Activated T-cell treated with anti-CD3 and anti-CD28 coated beads for 48 hours (primary cell): ENCODE measurements at regions not wholly inside any gene's neighbourhood (a gene's known extent, or its start where the extent isn't known, plus 50 kb on each side); places are given as distances from the start of the nearest gene placed in this dataset.
"Not testable (repeated sequence)": the region's sequence is repeated elsewhere in the genome, so short reads cannot be mapped to it uniquely, and the experiment has no call there.

Source experiments
- DNase-seq: peaks from one replicate; pipeline ENCODE4 v3.0.0-alpha.2; 2020; ENCODE audit warnings: low read depth

- DNase-seq: no peak
Observed at GRCh38 chr22:42217752-42218280, 52.6 kb downstream of the TCF20 start.

- DNase-seq: no peak
Observed at GRCh38 chr22:42217019-42217751, 53.3 kb downstream of the TCF20 start.

- DNase-seq: no peak
Observed at GRCh38 chr22:42214633-42215415, 55.6 kb downstream of the TCF20 start.

- DNase-seq: no peak
Observed at GRCh38 chr22:42208362-42208761, 62.1 kb downstream of the TCF20 start.

- DNase-seq: no peak
Observed at GRCh38 chr22:42207918-42208317, 62.5 kb downstream of the TCF20 start.

GRCh38 chr22:42203609-42204008, 66.8 kb downstream of the TCF20 start:
- DNase-seq: no peak

GRCh38 chr22:42202669-42203068, 67.8 kb downstream of the TCF20 start:
- DNase-seq: peak; percentile 24

- no peak for DNase-seq
Observed at GRCh38 chr22:42202048-42202447, 68.4 kb downstream of the TCF20 start.

GRCh38 chr22:42199025-42199424, 68.4 kb upstream of the CYP2D6 start:
- DNase-seq: no peak

- DNase-seq: no peak
Observed at GRCh38 chr22:42198226-42198625, 67.6 kb upstream of the CYP2D6 start.

GRCh38 chr22:42196454-42196853, 65.8 kb upstream of the CYP2D6 start:
- no peak for DNase-seq

GRCh38 chr22:42194953-42195352, 64.3 kb upstream of the CYP2D6 start:
- DNase-seq: no peak

- no peak for DNase-seq
Observed at GRCh38 chr22:42194104-42194851, 63.7 kb upstream of the CYP2D6 start.

GRCh38 chr22:42192547-42192946, 61.9 kb upstream of the CYP2D6 start:
- no peak for DNase-seq

GRCh38 chr22:42190274-42190673, 59.7 kb upstream of the CYP2D6 start:
- no peak for DNase-seq

GRCh38 chr22:42189761-42190160, 59.2 kb upstream of the CYP2D6 start:
- DNase-seq: no peak

- DNase-seq: no peak
Observed at GRCh38 chr22:42188808-42189447, 58.3 kb upstream of the CYP2D6 start.

- DNase-seq: no peak
Observed at GRCh38 chr22:42187646-42188045, 57.0 kb upstream of the CYP2D6 start.

GRCh38 chr22:42185915-42186439, 55.4 kb upstream of the CYP2D6 start:
- DNase-seq: no peak

GRCh38 chr22:42184852-42185251, 54.2 kb upstream of the CYP2D6 start:
- no peak for DNase-seq

GRCh38 chr22:42183461-42184059, 53.0 kb upstream of the CYP2D6 start:
- DNase-seq: not testable (repeated sequence)
